ENCODE measurements at regions not wholly inside any gene's neighbourhood (a gene's known extent, or its start where the extent isn't known, plus 50 kb on each side); places are given as distances from the start of the nearest gene placed in this dataset.

GRCh38 chr11:79610678-79611077 lies 169.8 kb upstream of the TENM4 start:
- no peak for TF ChIP-seq CTCF (IDR thresholded peaks at IDR 0.05; ENCODE audit: insufficient read depth, low read length)
- no peak for TF ChIP-seq POLR2AphosphoS5 (IDR thresholded peaks at IDR 0.05; ENCODE audit: low read depth)
- TF ChIP-seq GABPA (IDR thresholded peaks at IDR 0.05; ENCODE audit: low read depth): no peak
- no peak for TF ChIP-seq REST (IDR thresholded peaks at IDR 0.05; ENCODE audit: insufficient replicate concordance, low read depth)
- TF ChIP-seq SPI1 (IDR thresholded peaks at IDR 0.05; ENCODE audit: borderline replicate concordance, low read depth): no peak

Measured in HL-60 (cell line).